ENCODE measurements at regions not wholly inside any gene's neighbourhood (a gene's known extent, or its start where the extent isn't known, plus 50 kb on each side); places are given as distances from the start of the nearest gene placed in this dataset.

DNA sequence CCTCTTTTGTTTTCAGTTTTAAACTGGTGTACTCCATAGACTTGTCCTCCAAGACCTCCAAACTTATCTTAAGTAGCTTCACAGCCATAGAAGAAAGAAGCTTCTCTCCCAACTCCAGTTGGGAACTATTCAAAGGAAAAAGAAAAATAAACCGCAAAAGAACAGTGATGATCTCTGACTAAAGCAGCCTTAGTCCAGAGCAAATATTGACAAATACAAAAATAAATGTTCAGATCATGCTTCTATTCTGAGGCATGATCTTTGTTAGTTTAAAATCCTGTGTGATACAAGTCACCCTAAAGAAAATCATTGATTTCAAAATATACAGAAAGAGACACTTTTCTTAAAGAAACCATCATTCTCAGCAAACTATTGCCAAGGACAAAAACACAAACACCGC is 373.0 kb upstream of the SMIM30 start:
- no peak for DNase-seq (ENCODE audit: low spot score)
- no peaks in the 10 kb centered on the region for H3K36me3 ChIP-seq (replicated peaks; ENCODE audit: insufficient read depth, low read depth)
- H3K4me2 ChIP-seq = no peak overlapping the region
- H3K79me2 ChIP-seq = no peaks in the 10 kb centered on the region
- 91% methylated on average over 2 of the region's 2 CpGs for WGBS (ENCODE audit: low lambda C conversion rate, missing lambda C conversion rate)
- no peak overlapping the region for H3K4me3 ChIP-seq
- no peaks in the 10 kb centered on the region for H3K4me1 ChIP-seq (ENCODE audit: insufficient read depth)
- H3K27ac ChIP-seq = no peak overlapping the region
- no peaks in the 10 kb centered on the region for H3K9me3 ChIP-seq (ENCODE audit: low read depth)
- H2AFZ ChIP-seq = no peak overlapping the region
- TF ChIP-seq EZH2phosphoT487 (IDR thresholded peaks at IDR 0.05; ENCODE audit: low read depth, severe bottlenecking, unreplicated experiment) = no peak
- no peak for TF ChIP-seq EZH2 (IDR thresholded peaks at IDR 0.05; ENCODE audit: borderline replicate concordance)
- no peak for TF ChIP-seq CTCF (IDR thresholded peaks at IDR 0.05; ENCODE audit: poor library complexity)
- H4K20me1 ChIP-seq (ENCODE audit: insufficient read depth, poor library complexity, severe bottlenecking) = no peaks in the 10 kb centered on the region
- no peaks in the 10 kb centered on the region for H3K9me2 ChIP-seq (replicated peaks; ENCODE audit: insufficient read depth)
- no peaks in the 10 kb centered on the region for H3K27me3 ChIP-seq

DNA sequence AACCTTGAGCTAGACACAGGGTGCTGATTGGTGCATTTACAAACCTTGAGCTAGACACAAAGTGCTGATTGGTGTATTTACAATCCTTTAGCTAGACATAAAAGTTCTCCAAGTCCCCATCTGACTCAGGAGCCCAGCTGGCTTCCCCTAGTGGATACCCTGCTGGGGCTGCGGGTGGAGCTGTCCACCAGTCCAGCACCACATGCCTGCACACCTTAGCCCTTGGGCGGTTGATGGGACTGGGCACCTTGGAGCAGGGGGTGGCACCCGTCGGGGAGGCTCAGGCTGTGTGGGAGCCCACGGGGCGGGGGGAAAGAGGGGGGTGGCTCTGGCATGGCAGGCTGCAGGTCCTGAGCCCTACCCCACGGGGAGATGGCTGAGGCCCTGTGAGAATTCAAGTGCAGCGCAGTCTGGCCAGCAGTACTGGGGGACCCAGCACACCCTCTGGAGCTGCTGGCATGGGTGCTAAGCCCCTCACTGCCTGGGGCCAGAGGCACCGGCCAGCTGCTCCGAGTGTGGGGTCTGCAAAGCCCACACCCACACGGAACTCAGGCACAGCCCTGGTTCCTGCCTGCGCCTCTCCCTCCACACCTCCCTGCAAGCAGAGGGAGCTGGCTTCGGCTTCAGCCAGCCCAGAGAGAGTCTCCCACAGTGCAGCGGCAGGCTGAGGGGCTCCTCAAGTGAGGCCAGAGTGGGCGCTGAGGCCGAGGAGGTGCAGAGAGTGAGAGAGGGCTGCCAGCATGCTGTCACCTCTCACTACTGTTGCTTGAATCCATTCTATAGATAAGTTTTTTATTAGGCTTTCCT is 369.8 kb upstream of the SMIM30 start:
- Histone ChIP-seq H2AFZ (no peak overlapping the region), H3K9me2 (replicated peaks; ENCODE audit: insufficient read depth) (no peaks in the 10 kb centered on the region), H3K4me2 (no peak overlapping the region), H3K4me3 (no peak overlapping the region), H3K79me2 (no peaks in the 10 kb centered on the region), H3K9me3 (ENCODE audit: low read depth) (no peaks in the 10 kb centered on the region), H3K36me3 (replicated peaks; ENCODE audit: insufficient read depth, low read depth) (no peaks in the 10 kb centered on the region), H3K27ac (no peak overlapping the region), H3K4me1 (ENCODE audit: insufficient read depth) (no peaks in the 10 kb centered on the region), H4K20me1 (ENCODE audit: insufficient read depth, poor library complexity, severe bottlenecking) (no peaks in the 10 kb centered on the region), H3K27me3 (no peaks in the 10 kb centered on the region)
- WGBS (ENCODE audit: low lambda C conversion rate, missing lambda C conversion rate) = 84% methylated on average over 12 of the region's 16 CpGs
- no peak for TF ChIP-seq EZH2 (IDR thresholded peaks at IDR 0.05; ENCODE audit: borderline replicate concordance)
- TF ChIP-seq CTCF (IDR thresholded peaks at IDR 0.05; ENCODE audit: poor library complexity) = no peak
- no peak for TF ChIP-seq EZH2phosphoT487 (IDR thresholded peaks at IDR 0.05; ENCODE audit: low read depth, severe bottlenecking, unreplicated experiment)
- DNase-seq (ENCODE audit: low spot score) = no peak

DNA sequence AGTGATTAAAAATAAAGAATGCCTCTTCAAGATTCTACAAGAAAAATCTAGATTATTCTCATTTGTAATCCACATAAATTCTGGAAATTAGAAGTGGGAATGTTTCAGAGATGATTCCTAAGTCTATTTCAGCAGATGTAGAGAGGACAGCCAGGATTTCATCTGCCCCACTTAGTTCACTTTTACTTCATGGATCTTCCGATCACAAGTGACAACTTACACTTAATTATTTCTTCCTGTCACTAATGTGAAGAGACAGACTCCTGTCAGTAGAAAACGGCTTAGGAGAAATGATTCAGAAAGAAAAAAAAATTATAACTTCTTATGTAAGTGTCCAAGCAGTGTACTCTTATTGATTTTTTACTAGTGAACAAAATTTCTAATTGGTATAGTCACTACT is 368.2 kb upstream of the SMIM30 start:
- no peaks in the 10 kb centered on the region for H3K9me3 ChIP-seq (ENCODE audit: low read depth)

More for the DNA sequence above, 368.2 kb upstream of the SMIM30 start:
- H2AFZ ChIP-seq = no peak overlapping the region
- H4K20me1 ChIP-seq (ENCODE audit: insufficient read depth, poor library complexity, severe bottlenecking) = no peaks in the 10 kb centered on the region
- no peaks in the 10 kb centered on the region for H3K9me2 ChIP-seq (replicated peaks; ENCODE audit: insufficient read depth)
- H3K79me2 ChIP-seq = no peaks in the 10 kb centered on the region
- H3K36me3 ChIP-seq (replicated peaks; ENCODE audit: insufficient read depth, low read depth) = no peaks in the 10 kb centered on the region
- H3K4me3 ChIP-seq = no peak overlapping the region
- H3K27ac ChIP-seq = no peak overlapping the region
- no peaks in the 10 kb centered on the region for H3K4me1 ChIP-seq (ENCODE audit: insufficient read depth)
- no peak overlapping the region for H3K4me2 ChIP-seq
- WGBS (ENCODE audit: low lambda C conversion rate, missing lambda C conversion rate) = 74% methylated on average over 2 of the region's 2 CpGs
- no peak for DNase-seq (ENCODE audit: low spot score)
- H3K27me3 ChIP-seq = no peaks in the 10 kb centered on the region
- TF ChIP-seq CTCF (IDR thresholded peaks at IDR 0.05; ENCODE audit: poor library complexity) (no peak), EZH2 (IDR thresholded peaks at IDR 0.05; ENCODE audit: borderline replicate concordance) (no peak), EZH2phosphoT487 (IDR thresholded peaks at IDR 0.05; ENCODE audit: low read depth, severe bottlenecking, unreplicated experiment) (no peak)
